Activated T-cell treated with anti-CD3 and anti-CD28 coated beads for 24 hours (primary cell): ENCODE measurements at regions not wholly inside any gene's neighbourhood (a gene's known extent, or its start where the extent isn't known, plus 50 kb on each side); places are given as distances from the start of the nearest gene placed in this dataset.
"Not testable (repeated sequence)": the region's sequence is repeated elsewhere in the genome, so short reads cannot be mapped to it uniquely, and the experiment has no call there.

Experiments used
- DNase-seq: peaks from one replicate; pipeline ENCODE4 v3.0.0-alpha.2; 2020; ENCODE audit warnings: low read depth

- no peak for DNase-seq
These were observed 112.7 kb downstream of the RFPL4B start for GRCh38 chr6:112459758-112460304.

GRCh38 chr6:112464901-112465665 is 118.0 kb downstream of the RFPL4B start:
- DNase-seq, result no peak

GRCh38 chr6:112466373-112467151 is 119.4 kb downstream of the RFPL4B start:
- no peak for DNase-seq

GRCh38 chr6:112468359-112468758 is 121.2 kb downstream of the RFPL4B start:
- DNase-seq, result no peak

- no peak for DNase-seq
These were observed 122.2 kb downstream of the RFPL4B start for GRCh38 chr6:112469306-112469705.

- DNase-seq, result no peak
These were observed 123.2 kb downstream of the RFPL4B start for GRCh38 chr6:112470376-112470775.

GRCh38 chr6:112470950-112471349 is 123.8 kb downstream of the RFPL4B start:
- DNase-seq, result no peak

GRCh38 chr6:112475083-112475482 is 128.0 kb downstream of the RFPL4B start:
- DNase-seq, result no peak

GRCh38 chr6:112477125-112477524 is 130.0 kb downstream of the RFPL4B start:
- no peak for DNase-seq

- no peak for DNase-seq
These were observed 130.9 kb downstream of the RFPL4B start for GRCh38 chr6:112478036-112478435.

GRCh38 chr6:112479975-112480374 is 132.8 kb downstream of the RFPL4B start:
- DNase-seq, result not testable (repeated sequence)

GRCh38 chr6:112480553-112480952 is 133.4 kb downstream of the RFPL4B start:
- no peak for DNase-seq

GRCh38 chr6:112481211-112481610 is 134.1 kb downstream of the RFPL4B start:
- no peak for DNase-seq

- no peak for DNase-seq
These were observed 135.2 kb downstream of the RFPL4B start for GRCh38 chr6:112482373-112482772.

- DNase-seq, result no peak
These were observed 138.1 kb downstream of the RFPL4B start for GRCh38 chr6:112485120-112485826.

GRCh38 chr6:112485827-112486212 is 138.7 kb downstream of the RFPL4B start:
- DNase-seq, result no peak

GRCh38 chr6:112486454-112486853 is 139.3 kb downstream of the RFPL4B start:
- DNase-seq, result no peak

GRCh38 chr6:112488238-112488637 is 141.1 kb downstream of the RFPL4B start:
- DNase-seq, result no peak

- DNase-seq, result no peak
These were observed 154.6 kb downstream of the RFPL4B start for GRCh38 chr6:112501705-112502104.

GRCh38 chr6:112502351-112503090 is 155.4 kb downstream of the RFPL4B start:
- no peak for DNase-seq

- no peak for DNase-seq
These were observed 156.0 kb downstream of the RFPL4B start for GRCh38 chr6:112503091-112503596.

GRCh38 chr6:112504621-112505020 is 157.5 kb downstream of the RFPL4B start:
- no peak for DNase-seq
